SW480 (cell line): ENCODE measurements at regions not wholly inside any gene's neighbourhood (a gene's known extent, or its start where the extent isn't known, plus 50 kb on each side); places are given as distances from the start of the nearest gene placed in this dataset.

Experiments
- DNase-seq: peaks from one replicate; pipeline ENCODE4 v3.0.0-alpha.2; 2016; ENCODE audit warnings: low spot score

GRCh38 chr2:129870685-129871241 lies 108.7 kb upstream of the RAB6C start:
- peak; percentile 19 for DNase-seq

- peak; percentile 28 for DNase-seq
These were observed 107.0 kb upstream of the RAB6C start for GRCh38 chr2:129872446-129872845.

GRCh38 chr2:129876541-129876940 lies 102.9 kb upstream of the RAB6C start:
- DNase-seq = peak; percentile 36

- peak; percentile 86 for DNase-seq
These were observed 102.2 kb upstream of the RAB6C start for GRCh38 chr2:129877289-129877741.

- DNase-seq = peak; percentile 72
These were observed 101.4 kb upstream of the RAB6C start for GRCh38 chr2:129877795-129878775.

- no peak for DNase-seq
These were observed 99.8 kb upstream of the RAB6C start for GRCh38 chr2:129879614-129880180.

- no peak for DNase-seq
These were observed 99.2 kb upstream of the RAB6C start for GRCh38 chr2:129880309-129880708.

- no peak for DNase-seq
These were observed 98.5 kb upstream of the RAB6C start for GRCh38 chr2:129880971-129881370.

- DNase-seq = no peak
These were observed 97.6 kb upstream of the RAB6C start for GRCh38 chr2:129881786-129882396.

- DNase-seq = no peak
These were observed 97.0 kb upstream of the RAB6C start for GRCh38 chr2:129882476-129882875.

GRCh38 chr2:129883121-129883520 lies 96.3 kb upstream of the RAB6C start:
- no peak for DNase-seq

- DNase-seq = no peak
These were observed 95.2 kb upstream of the RAB6C start for GRCh38 chr2:129884221-129884786.

GRCh38 chr2:129885735-129886134 lies 93.7 kb upstream of the RAB6C start:
- DNase-seq = peak; percentile 71

- no peak for DNase-seq
These were observed 91.7 kb upstream of the RAB6C start for GRCh38 chr2:129887688-129888266.

GRCh38 chr2:129888461-129888860 lies 91.0 kb upstream of the RAB6C start:
- DNase-seq = no peak

GRCh38 chr2:129888896-129889295 lies 90.6 kb upstream of the RAB6C start:
- peak; percentile 16 for DNase-seq

GRCh38 chr2:129891341-129892320 lies 87.8 kb upstream of the RAB6C start:
- DNase-seq = no peak

- no peak for DNase-seq
These were observed 87.1 kb upstream of the RAB6C start for GRCh38 chr2:129892360-129892759.

GRCh38 chr2:129892773-129893172 lies 86.7 kb upstream of the RAB6C start:
- DNase-seq = no peak

- DNase-seq = no peak
These were observed 86.2 kb upstream of the RAB6C start for GRCh38 chr2:129893244-129893643.

- no peak for DNase-seq
These were observed 84.8 kb upstream of the RAB6C start for GRCh38 chr2:129894616-129895015.
